Adrenal gland (tissue), 9 donors: ENCODE measurements at regions not wholly inside any gene's neighbourhood (a gene's known extent, or its start where the extent isn't known, plus 50 kb on each side); places are given as distances from the start of the nearest gene placed in this dataset.
"Not testable (repeated sequence)": the region's sequence is repeated elsewhere in the genome, so short reads cannot be mapped to it uniquely, and the experiment has no call there.

ENCODE experiments used
- DNase-seq, 7 donors: peaks; one replicate each; pipeline ENCODE4 v3.0.0-alpha.2; 2019 to 2020
- H3K27ac ChIP-seq, 5 donors: fragments of 200-600 bp; sonication (generic) in 4 of 5; 1 replicate in 3 of 5; 2 replicates in 2 of 5; pipeline versions ENCODE4 v1.5.1 to v1.8.0; 2016 to 2020; ENCODE audit warnings: mild to moderate bottlenecking in 1 of 5
- H3K27me3 ChIP-seq: fragments of 200-600 bp; 2 replicates; pipeline ENCODE4 v1.8.0; 2021
- H3K36me3 ChIP-seq, 2 donors: fragments of 200-600 bp; replicated peaks in 1 of 2; 1 replicate in 1 of 2; 2 replicates in 1 of 2; pipeline versions ENCODE4 v1.5.1 to v1.8.0; 2018 to 2022
- H3K4me1 ChIP-seq, 2 donors: fragments of 200-600 bp; replicated peaks in 1 of 2; 1 replicate in 1 of 2; 2 replicates in 1 of 2; pipeline versions ENCODE4 v1.5.1 to v1.8.0; 2018 to 2021
- H3K4me3 ChIP-seq, 4 donors: fragments of 200-600 bp; sonication (generic) in 3 of 4; one replicate each; pipeline ENCODE4 v1.5.1; 2016 to 2018
- H3K9me3 ChIP-seq, 3 donors: fragments of 200-600 bp; sonication (generic) in 1 of 3; replicated peaks in 1 of 3; 1 replicate in 2 of 3; 2 replicates in 1 of 3; pipeline versions ENCODE4 v1.5.1 to v1.8.0; 2016 to 2021
- CTCF ChIP-seq, 6 experiments: fragments of 450-650 bp in 4 of 6; fragments of 200-600 bp in 2 of 6; sonication (generic) in 1 of 6; IDR thresholded peaks; 1 replicate in 5 of 6; 2 replicates in 1 of 6; pipeline versions ENCODE4 v1.5.1 to v1.8.0; 2016 to 2021; ENCODE audit warnings: antibody characterized with exemption in 6 of 6, mild to moderate bottlenecking in 2 of 6, moderate library complexity in 1 of 6
- POLR2A ChIP-seq, 2 donors: fragments of 450-650 bp; IDR thresholded peaks; one replicate each; pipeline ENCODE4 v1.6.1; 2017; ENCODE audit warnings: antibody characterized with exemption in 2 of 2, mild to moderate bottlenecking in 2 of 2, moderate library complexity in 1 of 2
- WGBS, 4 donors: extraction: QIAGEN DNeasy Blood & Tissue Kit in 2 of 4; methylation state at CpG; one replicate each; pipeline versions ENCODE4 v1.1.5 to v1.1.7; 2013 to 2017; 5-methylcytosine and 5-hydroxymethylcytosine counted together
- intact Hi-C, 2 donors: fragments of 100-400 bp; cut with DNase I; formaldehyde crosslinking; loops; one replicate each; pipeline versions ENCODE4 v1.14.1 to v1.15.0; 2022 to 2023
- donor health status: healthy with polysubstance abuse.
- donor health status: Bipolar disorder and iron deficiency.
- donor health status: DM: yes; HTN: yes; CAD: no.
- donor health status: DM: no; HTN: no; CAD: no.
- donor health status: DM: no; HTN: no; CAD: no.

GRCh38 chr1:66464351-66464750 lies 69.6 kb upstream of the SGIP1 start:
- Histone ChIP-seq H3K9me3 (no peaks in the 10 kb centered on the region), H3K27me3 (no peaks in the 10 kb centered on the region), H3K36me3 (no peaks in the 10 kb centered on the region), H3K4me3 (no peak overlapping the region), H3K4me1 (no peaks in the 10 kb centered on the region), H3K27ac (peak overlapping the region in 1 of 5 donors; percentile 18)
- no peak for TF ChIP-seq CTCF (IDR thresholded peaks at IDR 0.05)
- no peak for TF ChIP-seq POLR2A (IDR thresholded peaks at IDR 0.05)
- intact Hi-C loops: no loop called here
- no peak for DNase-seq

- intact Hi-C loops: no loop called here
- 39 to 100% (median 67%) methylated on average over 2 of the region's 2 CpGs for WGBS, 4 donors
- DNase-seq: no peak
- Histone ChIP-seq H3K4me1 (no peaks in the 10 kb centered on the region), H3K9me3 (no peaks in the 10 kb centered on the region), H3K27me3 (no peaks in the 10 kb centered on the region), H3K4me3 (no peak overlapping the region), H3K27ac (peak overlapping the region in 1 of 5 donors; percentile 18), H3K36me3 (no peaks in the 10 kb centered on the region)
- TF ChIP-seq POLR2A (IDR thresholded peaks at IDR 0.05) (no peak), CTCF (IDR thresholded peaks at IDR 0.05) (no peak)
These were observed 69.2 kb upstream of the SGIP1 start for GRCh38 chr1:66464802-66465201.

GRCh38 chr1:66466695-66467094 lies 67.3 kb upstream of the SGIP1 start:
- whole genome bisulfite sequencing, 4 donors: 54 to 70% (median 63%) methylated on average over 2 of the region's 2 CpGs
- H3K9me3 ChIP-seq, H3K36me3 ChIP-seq, H3K27me3 ChIP-seq, DNase-seq, intact Hi-C loops, H3K4me3 ChIP-seq, H3K27ac ChIP-seq, H3K4me1 ChIP-seq: not testable (repeated sequence)

GRCh38 chr1:66468722-66469121 lies 65.2 kb upstream of the SGIP1 start:
- 64 to 82% (median 76%) methylated on average over 2 of the region's 2 CpGs for WGBS, 4 donors
- H3K27ac ChIP-seq: no peak overlapping the region
- no peak for DNase-seq
- H3K4me3 ChIP-seq: no peak overlapping the region
- H3K36me3 ChIP-seq: no peaks in the 10 kb centered on the region
- no peaks in the 10 kb centered on the region for H3K4me1 ChIP-seq
- no peaks in the 10 kb centered on the region for H3K27me3 ChIP-seq
- intact Hi-C loops: no loop called here
- H3K9me3 ChIP-seq: no peaks in the 10 kb centered on the region
- no peak for TF ChIP-seq POLR2A (IDR thresholded peaks at IDR 0.05)

GRCh38 chr1:66475940-66476339 lies 58.0 kb upstream of the SGIP1 start:
- WGBS, 4 donors: 63 to 82% (median 80%) methylated on average over 2 of the region's 2 CpGs
- peaks cover 7% of the 10 kb centered on the region for H3K27me3 ChIP-seq
- DNase-seq: no peak
- intact Hi-C loops: no loop called here
- TF ChIP-seq POLR2A (IDR thresholded peaks at IDR 0.05): no peak
- TF ChIP-seq CTCF (IDR thresholded peaks at IDR 0.05): no peak
- H3K9me3 ChIP-seq: no peaks in the 10 kb centered on the region
- no peak overlapping the region for H3K4me3 ChIP-seq
- H3K27ac ChIP-seq: no peak overlapping the region
- no peaks in the 10 kb centered on the region for H3K4me1 ChIP-seq
- no peaks in the 10 kb centered on the region for H3K36me3 ChIP-seq
